ENCODE measurements at regions not wholly inside any gene's neighbourhood (a gene's known extent, or its start where the extent isn't known, plus 50 kb on each side); places are given as distances from the start of the nearest gene placed in this dataset.

DNA sequence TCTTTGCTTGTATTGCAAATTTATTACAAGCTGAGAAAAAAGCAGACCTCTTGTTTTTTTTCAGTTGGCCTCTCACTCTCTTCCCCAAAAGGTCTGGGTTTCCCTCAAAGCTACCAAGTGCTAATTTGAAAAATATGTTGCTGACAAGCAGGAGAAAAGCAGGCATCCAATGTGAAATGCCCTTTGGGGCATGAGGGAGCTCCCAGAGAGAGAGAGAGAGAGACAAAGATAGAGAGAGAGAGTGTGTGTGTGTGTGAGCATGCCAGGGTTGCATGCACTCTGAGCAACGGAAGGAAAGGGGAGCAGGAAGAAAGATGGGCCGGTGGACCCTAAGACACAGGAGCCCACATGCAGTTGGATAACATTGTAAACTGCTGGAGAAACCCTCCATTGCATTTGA is 358.4 kb downstream of the TMEM38B start:
- Histone ChIP-seq H3K9me1 (replicated peaks; ENCODE audit: control insufficient read depth, extremely low read depth, insufficient read depth, low read length) (no peaks in the 10 kb centered on the region), H3K9ac (replicated peaks; ENCODE audit: extremely low read depth, insufficient read depth, low read length) (no peak overlapping the region), H3K4me3 (replicated peaks in 1 of 3; ENCODE audit: insufficient read depth in 1 of 3, low read depth in 1 of 3, low read length in 3 of 3) (no peak overlapping the region), H3K4me2 (ENCODE audit: insufficient read depth, low read length) (no peak overlapping the region), H3K79me2 (ENCODE audit: control insufficient read depth, insufficient read depth, low read length) (no peaks in the 10 kb centered on the region), H3K36me3 (ENCODE audit: control insufficient read depth in 2 of 2, extremely low read depth in 1 of 2, insufficient read depth in 2 of 2, low read length in 2 of 2) (no peaks in the 10 kb centered on the region), H3K9me3 (replicated peaks; ENCODE audit: control insufficient read depth, insufficient read depth, low read length) (no peaks in the 10 kb centered on the region), H3K27me3 (ENCODE audit: control insufficient read depth in 2 of 2, insufficient read depth in 2 of 2, low read length in 2 of 2) (no peaks in the 10 kb centered on the region), H2AFZ (ENCODE audit: low read depth, low read length) (no peak overlapping the region), H3K4me1 (ENCODE audit: control insufficient read depth, extremely low read depth, insufficient read depth, low read length) (no peaks in the 10 kb centered on the region), H3K27ac (ENCODE audit: insufficient read depth, low read depth, low read length) (no peak overlapping the region), H4K20me1 (replicated peaks; ENCODE audit: control insufficient read depth, extremely low read depth, insufficient read depth, low read length) (no peaks in the 10 kb centered on the region)
- TF ChIP-seq, protein P1, sequence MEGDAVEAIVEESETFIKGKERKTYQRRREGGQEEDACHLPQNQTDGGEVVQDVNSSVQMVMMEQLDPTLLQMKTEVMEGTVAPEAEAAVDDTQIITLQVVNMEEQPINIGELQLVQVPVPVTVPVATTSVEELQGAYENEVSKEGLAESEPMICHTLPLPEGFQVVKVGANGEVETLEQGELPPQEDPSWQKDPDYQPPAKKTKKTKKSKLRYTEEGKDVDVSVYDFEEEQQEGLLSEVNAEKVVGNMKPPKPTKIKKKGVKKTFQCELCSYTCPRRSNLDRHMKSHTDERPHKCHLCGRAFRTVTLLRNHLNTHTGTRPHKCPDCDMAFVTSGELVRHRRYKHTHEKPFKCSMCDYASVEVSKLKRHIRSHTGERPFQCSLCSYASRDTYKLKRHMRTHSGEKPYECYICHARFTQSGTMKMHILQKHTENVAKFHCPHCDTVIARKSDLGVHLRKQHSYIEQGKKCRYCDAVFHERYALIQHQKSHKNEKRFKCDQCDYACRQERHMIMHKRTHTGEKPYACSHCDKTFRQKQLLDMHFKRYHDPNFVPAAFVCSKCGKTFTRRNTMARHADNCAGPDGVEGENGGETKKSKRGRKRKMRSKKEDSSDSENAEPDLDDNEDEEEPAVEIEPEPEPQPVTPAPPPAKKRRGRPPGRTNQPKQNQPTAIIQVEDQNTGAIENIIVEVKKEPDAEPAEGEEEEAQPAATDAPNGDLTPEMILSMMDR (IDR thresholded peaks at IDR 0.05; ENCODE audit: extremely low read depth in 1 of 2, insufficient read depth in 1 of 2, low read depth in 1 of 2, low read length in 2 of 2): no peak
- ChIA-PET POLR2A (no interaction called here), CTCF (no interaction called here)
- dilution Hi-C loops (cut with MboI; ENCODE audit: extremely low pct_ligation_motif_present, low sequenced_read_pairs) (no loop called here), intact Hi-C loops (cut with micrococcal nuclease) (no loop called here)
- no TSS peak for BruUV-seq (replicated peaks)
- no peak for FAIRE-seq
- no peak for DNase-seq (ENCODE audit: low read depth, low spot score)

DNA sequence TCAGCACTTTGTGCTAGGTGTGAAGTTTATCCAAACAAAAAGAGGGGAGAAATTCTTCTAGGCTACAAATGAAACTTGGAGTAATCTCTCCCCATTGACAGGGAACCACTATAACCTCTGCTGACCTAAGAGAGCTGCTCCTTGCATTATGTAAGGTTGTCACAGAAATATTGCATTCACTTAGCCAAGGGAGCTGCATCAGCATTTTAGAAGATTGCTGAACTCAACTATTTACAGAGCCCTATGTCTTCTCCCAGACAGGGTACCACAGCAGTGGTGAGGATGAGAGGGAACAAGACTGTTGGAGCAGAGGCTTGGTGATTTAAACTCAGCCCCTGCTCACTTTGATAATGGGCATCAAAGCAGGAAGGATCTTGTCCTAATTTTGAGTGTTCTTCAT is 362.0 kb downstream of the TMEM38B start:
- H4K20me1 ChIP-seq (replicated peaks; ENCODE audit: control insufficient read depth, extremely low read depth, insufficient read depth, low read length): no peaks in the 10 kb centered on the region
- no peaks in the 10 kb centered on the region for H3K79me2 ChIP-seq (ENCODE audit: control insufficient read depth, insufficient read depth, low read length)
- DNase-seq (ENCODE audit: low read depth, low spot score) (no peak), FAIRE-seq (no peak)
- no peaks in the 10 kb centered on the region for H3K9me3 ChIP-seq (replicated peaks; ENCODE audit: control insufficient read depth, insufficient read depth, low read length)
- H3K4me3 ChIP-seq (replicated peaks in 1 of 3; ENCODE audit: insufficient read depth in 1 of 3, low read depth in 1 of 3, low read length in 3 of 3): no peak overlapping the region
- no peak overlapping the region for H3K9ac ChIP-seq (replicated peaks; ENCODE audit: extremely low read depth, insufficient read depth, low read length)
- no peaks in the 10 kb centered on the region for H3K4me1 ChIP-seq (ENCODE audit: control insufficient read depth, extremely low read depth, insufficient read depth, low read length)
- no peak overlapping the region for H2AFZ ChIP-seq (ENCODE audit: low read depth, low read length)
- no TSS peak for BruUV-seq (replicated peaks)
- H3K27me3 ChIP-seq (ENCODE audit: control insufficient read depth in 2 of 2, insufficient read depth in 2 of 2, low read length in 2 of 2): no peaks in the 10 kb centered on the region
- H3K36me3 ChIP-seq (ENCODE audit: control insufficient read depth in 2 of 2, extremely low read depth in 1 of 2, insufficient read depth in 2 of 2, low read length in 2 of 2): no peaks in the 10 kb centered on the region
- intact Hi-C loops (cut with micrococcal nuclease): no loop called here
- H3K9me1 ChIP-seq (replicated peaks; ENCODE audit: control insufficient read depth, extremely low read depth, insufficient read depth, low read length): no peaks in the 10 kb centered on the region
- TF ChIP-seq, protein P2, sequence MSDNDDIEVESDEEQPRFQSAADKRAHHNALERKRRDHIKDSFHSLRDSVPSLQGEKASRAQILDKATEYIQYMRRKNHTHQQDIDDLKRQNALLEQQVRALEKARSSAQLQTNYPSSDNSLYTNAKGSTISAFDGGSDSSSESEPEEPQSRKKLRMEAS (IDR thresholded peaks at IDR 0.05; ENCODE audit: insufficient read depth, insufficient read length): no peak
- POLR2A ChIA-PET: no interaction called here
- dilution Hi-C loops (cut with MboI; ENCODE audit: extremely low pct_ligation_motif_present, low sequenced_read_pairs): no loop called here
- CTCF ChIA-PET: no interaction called here
- no peak overlapping the region for H3K4me2 ChIP-seq (ENCODE audit: insufficient read depth, low read length)
- H3K27ac ChIP-seq (ENCODE audit: insufficient read depth, low read depth, low read length): no peak overlapping the region
